DLD1 (cell line): ENCODE measurements at regions not wholly inside any gene's neighbourhood (a gene's known extent, or its start where the extent isn't known, plus 50 kb on each side); places are given as distances from the start of the nearest gene placed in this dataset.

Source experiments
- in situ Hi-C: cut with HindIII; loops from 2 replicates; pipeline ENCODE4 v1.10.0; 2017; ENCODE audit warnings: low sequenced_read_pairs

DNA sequence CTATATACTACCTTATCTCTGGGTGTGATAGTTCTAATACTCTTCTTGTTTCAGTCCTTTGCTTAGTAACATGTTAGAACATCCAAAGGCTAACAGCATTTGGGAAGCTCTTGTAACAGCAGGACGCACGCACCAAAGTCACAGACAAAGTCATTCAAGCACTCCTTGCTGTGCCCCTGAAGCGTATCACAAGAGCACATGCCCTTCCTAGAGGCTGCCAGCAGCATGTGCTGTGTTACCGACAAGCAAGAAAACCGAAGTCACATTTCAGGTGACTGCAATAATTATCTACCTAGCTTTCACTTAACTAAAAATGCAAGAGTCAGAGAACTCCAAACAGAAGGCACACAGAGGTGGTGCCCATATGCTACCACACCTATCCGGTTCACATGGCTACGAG, 194.1 kb downstream of the KLF12 start:
- in situ Hi-C loops: no loop called here

DNA sequence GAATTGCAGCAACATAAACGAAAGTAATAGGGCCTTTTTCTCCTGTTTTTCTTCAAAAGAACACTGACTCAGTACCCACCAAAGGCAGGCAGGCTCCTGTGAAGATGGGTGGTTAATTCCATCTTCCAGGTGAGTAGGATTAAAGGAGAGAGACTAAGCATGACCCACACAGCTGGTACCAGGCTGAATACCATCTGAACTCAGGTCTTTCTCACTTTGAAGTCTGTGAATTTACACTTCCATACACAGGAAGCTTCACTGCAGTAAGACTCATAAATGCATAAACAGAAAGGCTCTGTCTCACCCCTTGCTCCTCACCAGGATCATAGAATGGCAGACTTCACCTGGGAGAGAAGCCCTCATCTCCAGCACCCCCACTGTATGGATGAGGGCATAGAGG, 194.6 kb downstream of the KLF12 start:
- in situ Hi-C loops: no loop called here

DNA sequence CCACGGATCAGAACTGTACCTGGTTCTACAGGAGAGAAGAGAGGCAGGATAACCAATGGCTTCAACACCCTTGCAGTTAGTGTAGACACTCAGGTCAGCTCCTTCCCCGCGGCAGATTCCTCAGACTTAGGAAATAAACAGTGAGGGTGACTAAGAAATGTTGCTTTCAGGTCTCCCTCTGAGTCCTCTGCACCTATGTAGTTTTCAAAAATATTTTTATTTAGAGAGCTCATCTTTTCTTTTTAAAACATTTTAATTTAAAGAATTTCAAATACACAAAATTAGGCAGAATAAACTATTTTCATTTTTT, 195.2 kb downstream of the KLF12 start:
- in situ Hi-C loops: no loop called here

DNA sequence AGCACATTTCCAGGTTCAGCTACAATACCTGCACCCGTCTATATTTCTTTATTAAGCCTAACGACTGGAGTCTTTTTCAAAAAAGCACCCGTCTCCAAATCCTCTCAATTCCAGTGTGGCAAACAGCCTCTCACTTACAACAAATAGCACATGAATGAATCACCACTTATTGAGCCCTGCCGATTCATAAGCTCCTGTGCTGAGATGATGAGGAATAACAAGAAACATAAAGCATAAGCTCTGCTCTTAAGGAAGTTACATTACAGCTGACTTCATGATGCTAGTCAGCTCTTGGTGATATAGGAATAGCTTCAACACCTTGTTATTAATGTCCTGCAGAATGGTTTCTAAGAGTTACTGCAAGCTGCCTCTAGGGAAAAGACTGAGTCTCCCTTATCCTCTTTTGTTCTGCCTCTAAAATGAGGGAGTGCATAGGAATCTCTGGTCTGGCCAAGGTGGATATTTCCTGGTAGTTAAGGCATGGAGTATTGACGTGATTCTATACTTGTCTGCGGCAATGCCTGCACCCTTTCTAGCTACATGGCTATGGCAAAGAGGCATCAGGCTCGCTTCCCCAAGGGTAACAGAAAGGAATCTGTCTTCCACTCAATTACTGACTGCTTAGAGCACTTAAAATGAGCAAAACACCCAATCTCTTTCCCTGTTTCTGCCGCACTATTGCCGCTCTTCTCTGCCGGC, 195.7 kb downstream of the KLF12 start:
- in situ Hi-C loops: no loop called here

DNA sequence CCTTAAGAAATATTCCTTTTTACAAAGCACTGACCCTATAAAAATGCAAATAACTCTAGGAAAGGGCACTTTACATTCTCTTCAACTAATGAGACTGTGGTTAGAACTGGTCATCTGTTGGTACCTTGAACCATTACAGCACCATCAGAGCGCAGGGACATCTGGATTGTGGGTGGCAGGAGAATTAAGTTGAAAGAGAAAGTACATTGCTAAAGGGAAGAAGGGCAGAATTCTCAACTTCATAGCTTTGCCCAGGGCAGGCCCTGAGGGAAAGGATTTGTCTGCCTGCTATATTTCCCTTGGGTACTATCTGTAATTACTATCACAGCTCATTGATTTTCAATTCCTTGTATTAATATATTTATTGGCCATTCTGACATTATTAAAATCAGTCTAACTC, 196.8 kb downstream of the KLF12 start:
- in situ Hi-C loops: no loop called here

DNA sequence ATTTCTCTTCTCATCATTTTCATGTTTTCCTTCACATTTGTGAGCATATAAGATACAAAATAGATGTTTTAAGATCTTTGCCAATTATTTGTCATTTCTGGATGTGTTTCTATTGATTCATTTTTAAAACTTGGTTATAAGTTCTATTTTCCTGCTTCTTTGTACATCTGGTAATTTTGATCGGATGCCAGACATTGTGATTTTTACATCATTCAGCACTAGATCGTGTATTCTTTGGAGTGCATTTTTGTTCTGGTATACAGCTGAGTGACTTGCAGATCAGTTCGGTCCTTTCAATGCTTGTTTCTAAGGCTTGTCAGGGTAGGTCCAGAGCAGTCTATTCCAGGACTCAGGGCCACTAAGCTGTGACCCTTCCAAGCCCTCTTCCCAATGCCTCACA, 198.2 kb downstream of the KLF12 start:
- in situ Hi-C loops: no loop called here

DNA sequence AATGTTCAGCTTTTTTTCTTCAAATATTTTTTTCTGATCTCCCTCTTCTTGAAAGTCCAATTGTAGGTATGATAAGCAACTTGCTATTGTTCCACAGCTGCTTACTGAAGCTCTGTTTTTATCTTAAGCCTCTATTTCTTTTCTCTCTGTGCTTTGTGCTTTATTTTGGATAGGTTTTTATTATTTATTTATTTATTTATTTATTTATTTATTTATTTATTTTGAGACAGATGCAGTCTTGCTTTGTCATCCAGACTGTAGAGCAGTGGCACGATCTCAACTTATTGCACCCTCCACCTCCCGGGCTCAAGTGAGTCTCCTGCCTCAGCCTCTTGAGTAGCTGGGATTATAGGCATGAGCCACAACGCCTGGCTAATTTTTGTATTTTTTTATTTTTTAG, 199.4 kb downstream of the KLF12 start:
- in situ Hi-C loops: no loop called here

DNA sequence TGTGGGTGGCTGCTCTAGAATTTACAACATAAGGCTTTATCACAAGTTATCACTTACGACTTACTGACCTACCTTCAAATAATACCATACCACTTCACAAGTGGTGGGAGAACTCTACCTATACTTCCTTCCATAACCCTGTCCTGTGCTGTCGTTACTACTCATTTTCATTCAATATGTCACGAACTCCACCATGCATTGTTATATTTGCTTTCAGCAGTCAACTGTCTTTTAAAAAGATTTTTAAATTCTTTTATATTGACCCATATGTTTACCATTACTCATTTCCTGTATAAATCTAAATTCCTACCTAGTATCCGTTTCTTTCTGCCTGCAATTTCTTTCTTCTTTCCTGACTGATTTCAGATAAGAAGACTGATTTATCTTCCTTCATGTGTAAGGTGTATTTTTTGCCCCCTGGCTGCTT, 200.0 kb downstream of the KLF12 start:
- in situ Hi-C loops: no loop called here

DNA sequence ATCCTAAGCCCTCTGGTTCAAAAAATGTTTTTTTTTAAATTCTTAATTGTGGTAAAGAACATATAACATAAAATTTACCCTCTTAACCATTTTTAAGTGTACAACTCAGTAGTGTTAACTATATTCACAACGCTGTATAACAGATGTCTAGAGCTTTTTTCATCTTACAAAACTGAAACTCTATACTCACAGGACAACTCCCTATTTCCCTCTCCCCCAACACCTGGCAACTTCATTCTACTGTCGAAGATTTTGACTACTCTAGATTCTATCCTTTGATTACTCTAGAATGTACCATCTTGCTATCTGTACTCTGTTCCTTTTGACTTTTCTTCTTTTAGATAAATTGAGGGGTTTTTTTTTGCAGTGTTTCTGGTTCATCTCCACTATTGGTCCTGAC, 200.4 kb downstream of the KLF12 start:
- in situ Hi-C loops: no loop called here

DNA sequence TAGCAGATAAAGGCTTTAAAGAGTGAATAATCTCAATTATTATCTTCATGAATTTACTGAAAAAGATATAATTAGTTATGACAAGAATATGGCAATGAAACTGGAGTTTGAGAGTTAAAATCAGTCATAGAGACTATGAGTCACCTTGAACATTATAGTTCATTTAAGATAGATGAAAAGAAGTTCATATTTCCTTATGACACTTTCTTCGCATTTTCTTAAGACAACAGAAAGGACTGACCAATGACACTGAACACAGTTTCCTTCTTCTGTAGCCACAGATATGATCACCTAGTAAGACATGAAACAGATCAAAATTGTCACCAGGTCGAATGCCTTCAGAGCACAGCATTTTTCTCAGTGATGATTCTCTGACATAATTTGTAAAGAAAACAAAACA, 202.1 kb downstream of the KLF12 start:
- in situ Hi-C loops: no loop called here

DNA sequence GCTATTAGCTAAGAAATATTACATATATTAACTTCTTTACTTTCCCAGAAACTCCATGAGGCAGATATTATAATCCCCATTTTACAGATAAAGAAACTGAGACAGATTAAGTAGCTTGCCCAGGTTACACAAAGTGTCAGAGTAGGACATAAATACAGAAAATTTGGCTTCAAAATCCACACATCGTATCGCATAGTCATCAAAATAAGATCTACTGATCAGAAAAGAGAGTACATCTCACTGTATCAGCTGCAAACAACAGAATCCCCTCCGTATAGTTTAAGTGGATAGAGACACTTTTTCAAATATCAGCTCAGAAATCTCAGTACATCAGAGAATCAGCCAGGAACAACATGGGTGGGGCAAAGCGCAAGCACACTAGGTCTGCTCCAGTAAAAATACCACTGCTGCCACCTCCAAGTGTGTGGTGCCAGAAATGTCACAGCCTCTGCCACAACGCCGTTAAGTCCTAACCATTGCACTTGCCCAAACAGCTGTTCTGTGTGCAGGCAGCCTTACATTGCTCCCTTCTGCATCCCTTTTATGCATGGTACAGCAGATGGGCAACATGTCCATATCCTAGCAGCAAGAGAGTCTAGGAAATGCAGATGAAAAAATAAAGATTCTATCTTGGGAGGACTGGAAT, 204.8 kb downstream of the KLF12 start:
- in situ Hi-C loops: no loop called here

DNA sequence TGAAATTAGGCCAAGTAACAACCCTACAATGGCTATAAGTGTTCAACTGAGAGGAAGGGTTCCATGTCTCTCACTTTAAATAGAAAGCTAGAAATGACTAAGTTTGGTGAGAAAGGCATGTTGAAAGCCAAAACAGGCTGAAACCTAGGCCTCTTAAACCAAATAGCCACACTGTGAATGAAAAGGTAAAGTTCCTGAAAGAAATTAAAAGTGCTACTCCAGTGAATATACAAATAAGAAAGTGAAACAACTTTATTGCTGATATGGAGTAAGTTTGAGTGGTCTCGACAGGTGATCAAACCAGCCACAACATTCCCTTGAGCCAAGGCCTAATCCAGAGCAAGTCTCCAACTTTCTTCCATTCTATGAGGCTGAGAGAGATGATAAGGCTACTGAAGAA, 209.6 kb downstream of the KLF12 start:
- in situ Hi-C loops: no loop called here

DNA sequence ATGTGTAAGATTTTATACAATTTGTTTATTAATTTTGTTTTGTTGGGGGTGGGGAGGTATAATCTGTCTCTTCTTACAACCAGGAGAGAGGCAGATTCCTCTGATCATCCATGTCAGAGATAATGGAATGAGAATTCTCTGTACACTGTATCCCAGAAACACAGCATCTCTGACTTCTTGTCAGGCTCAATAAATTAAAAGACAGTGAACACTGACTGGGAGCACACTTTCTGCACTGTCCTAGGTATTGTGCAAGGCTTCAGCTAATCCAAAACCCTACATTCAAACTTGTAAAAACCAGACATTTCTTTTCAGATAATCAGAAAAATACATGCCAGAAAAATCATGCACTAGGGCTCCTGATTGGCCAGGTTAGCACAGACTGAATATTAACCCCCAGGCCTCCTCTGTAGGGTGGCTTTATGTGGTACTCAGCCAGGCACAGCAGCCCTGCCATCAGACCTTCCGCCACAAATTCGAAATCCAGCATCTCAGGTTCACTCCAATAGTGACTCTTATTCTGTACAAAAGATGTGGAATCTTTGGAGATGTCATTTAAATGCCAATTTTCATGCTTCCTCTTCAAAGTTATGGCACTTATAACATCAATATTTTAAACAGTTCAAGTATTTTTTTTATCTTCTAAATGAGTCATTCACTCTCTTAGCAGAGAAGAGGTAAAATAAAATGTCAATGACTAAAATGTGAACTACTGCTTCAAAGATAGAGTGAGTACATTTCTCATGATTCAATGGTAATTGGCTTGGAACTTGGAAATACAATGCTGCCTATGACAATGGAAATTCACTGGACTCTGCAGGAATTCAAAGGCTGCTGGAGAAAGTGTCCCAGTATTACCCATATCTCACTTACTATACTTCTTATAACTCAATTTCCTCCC, 211.5 kb downstream of the KLF12 start:
- in situ Hi-C loops: no loop called here

DNA sequence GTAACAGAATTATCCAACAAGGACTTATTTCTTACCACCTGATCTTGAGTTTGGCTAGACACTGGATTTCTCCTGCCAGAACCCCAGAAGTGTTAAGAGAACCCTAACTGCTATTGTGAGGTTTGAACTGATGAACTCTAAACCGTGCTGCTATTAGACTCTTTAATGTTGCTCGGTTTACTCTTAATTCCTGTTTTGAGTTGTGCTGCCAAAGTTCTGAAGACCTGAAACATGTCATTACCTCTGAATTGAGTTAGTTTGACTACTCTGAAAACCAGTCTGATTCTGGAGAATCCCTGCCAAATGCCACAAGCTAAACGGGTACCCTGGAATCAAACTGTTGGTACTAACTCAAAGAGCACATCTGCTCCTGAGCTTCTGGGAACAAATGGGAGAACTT, 215.5 kb downstream of the KLF12 start:
- in situ Hi-C loops: no loop called here

DNA sequence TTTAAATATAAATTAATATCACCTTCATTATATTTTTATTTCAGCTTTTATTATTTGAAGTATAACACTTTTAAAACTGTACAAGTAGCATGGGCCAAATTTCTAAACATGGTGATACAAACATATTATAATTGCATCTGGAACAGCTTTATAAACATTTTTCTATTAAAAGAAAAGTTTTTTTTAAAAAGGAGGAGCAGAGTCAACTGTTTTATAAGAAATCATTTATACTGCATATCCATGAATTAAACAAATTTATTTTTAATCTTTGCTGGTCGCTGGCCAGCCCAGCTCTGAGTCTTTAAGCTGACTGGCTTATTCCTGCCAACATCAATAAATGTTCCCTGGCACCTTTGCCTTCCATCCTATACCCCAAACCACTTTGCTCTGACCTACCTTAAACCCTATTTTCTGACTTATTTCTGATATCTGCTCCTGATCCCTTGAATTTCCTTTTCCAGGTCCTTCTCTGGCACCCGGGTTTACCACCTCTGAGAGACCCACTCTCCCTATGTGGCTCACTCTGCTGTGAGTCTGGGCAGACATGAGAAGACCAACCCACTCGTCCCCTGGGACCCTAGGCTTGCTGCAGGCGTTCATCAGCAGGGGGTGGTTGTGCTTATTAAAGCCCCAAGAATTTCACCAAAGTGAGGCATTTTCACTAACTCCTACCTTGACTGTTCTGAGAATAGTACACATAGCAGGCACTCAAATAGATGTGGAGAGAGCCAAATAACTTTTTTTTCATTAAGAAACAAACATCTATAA, 220.3 kb downstream of the KLF12 start:
- in situ Hi-C loops: no loop called here

DNA sequence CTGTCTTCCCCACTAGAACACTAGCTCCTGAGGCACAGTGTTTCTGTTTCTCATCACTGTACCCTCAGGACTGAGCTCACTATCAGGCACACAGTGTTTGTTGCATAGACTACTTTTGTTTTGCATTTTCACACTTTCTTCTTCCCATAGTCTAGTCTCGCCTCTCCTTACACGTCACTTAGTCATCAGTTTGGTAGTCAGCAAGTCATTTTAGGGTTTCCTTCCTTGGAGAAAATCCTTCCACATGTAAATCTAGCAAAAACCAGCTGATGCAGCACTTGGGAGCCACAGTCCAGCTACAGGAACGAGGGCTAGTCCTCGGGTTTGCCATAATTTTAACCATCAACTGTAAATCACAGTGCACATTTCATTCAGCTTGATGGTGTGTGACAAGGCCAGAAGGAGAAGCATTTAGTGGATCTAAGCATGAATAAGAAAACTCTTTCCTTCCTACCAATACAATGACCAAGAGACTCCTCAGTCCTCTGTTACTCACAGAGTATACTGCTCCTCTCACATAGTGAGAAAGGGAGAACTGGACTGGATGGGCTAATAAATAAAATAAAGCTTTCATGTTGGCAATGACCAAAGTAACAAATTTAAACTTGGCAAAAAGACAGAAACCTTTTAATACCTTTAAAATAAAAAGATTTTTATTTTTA, 221.0 kb downstream of the KLF12 start:
- in situ Hi-C loops: no loop called here

DNA sequence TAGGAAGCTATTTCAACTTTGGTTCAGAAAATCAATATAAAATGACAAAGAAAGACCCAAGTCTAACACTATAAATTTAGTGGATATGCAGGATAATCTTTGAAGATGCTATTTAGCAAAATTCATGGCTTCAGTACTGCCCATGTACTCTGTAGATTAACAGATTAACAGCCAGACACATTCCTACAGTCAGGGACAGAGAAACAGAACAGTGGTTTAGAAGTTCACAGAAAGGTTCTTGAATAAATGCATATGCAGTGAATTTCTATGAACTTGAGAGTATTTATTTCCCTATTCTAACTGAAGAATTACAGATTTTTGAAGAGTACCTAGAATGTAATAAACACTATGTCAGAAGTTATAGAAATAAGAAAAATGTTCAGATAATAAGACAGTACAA, 222.8 kb downstream of the KLF12 start:
- in situ Hi-C loops: no loop called here

DNA sequence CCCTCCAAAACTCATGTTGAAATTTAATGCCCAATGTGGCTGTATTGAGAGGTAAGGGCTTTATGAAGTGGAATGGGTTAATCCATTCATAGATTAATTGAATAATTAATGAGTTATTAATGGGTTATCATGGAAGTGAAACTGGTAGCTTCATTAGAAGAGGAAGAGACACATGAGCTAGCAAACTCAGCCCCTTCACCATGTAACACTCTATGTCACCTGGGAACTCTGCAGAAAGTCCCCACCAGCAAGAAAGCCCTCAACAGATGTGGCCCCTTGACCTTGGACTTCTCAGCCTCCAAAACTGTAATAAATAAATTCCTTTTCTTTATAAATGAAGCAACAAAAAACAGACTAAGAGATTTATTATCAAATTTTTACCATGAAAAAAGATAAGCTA, 223.5 kb downstream of the KLF12 start:
- in situ Hi-C loops: no loop called here

DNA sequence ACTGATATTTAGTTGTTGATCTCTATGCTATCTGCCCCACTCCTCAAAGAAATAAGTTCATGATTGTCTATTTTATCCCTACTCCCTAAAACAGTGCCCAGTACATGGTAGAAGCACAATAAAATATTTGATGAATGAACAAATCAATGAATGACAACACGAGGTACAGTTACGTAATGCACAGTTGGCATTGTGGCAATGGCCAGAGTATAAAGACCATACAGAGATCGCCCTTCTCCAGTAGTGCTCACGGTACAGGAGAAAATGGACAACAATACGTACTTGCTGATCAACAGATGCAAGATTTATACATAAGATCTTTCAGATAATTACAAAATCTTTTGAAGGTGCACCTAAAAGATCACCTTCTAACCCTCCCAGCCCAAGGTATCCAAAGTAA, 225.4 kb downstream of the KLF12 start:
- in situ Hi-C loops: no loop called here

DNA sequence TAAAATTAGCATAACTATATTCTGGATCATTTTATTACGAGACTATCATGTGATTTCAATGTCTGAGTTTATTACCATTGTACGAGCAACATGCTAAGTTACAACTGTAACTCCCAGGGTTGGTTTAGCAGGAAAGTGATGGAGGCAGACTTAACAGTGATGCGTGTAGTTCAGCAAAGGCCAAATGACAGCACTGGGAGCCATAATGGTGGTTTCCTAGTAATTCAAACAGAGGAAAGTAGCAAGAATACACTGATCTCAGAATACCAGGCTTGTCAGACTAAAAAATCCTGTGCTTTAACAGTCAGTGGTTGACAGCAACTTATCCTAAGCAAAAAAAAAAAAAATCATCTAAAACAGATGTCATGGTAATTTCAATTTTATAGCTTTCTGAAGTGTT, 229.6 kb downstream of the KLF12 start:
- in situ Hi-C loops: no loop called here

DNA sequence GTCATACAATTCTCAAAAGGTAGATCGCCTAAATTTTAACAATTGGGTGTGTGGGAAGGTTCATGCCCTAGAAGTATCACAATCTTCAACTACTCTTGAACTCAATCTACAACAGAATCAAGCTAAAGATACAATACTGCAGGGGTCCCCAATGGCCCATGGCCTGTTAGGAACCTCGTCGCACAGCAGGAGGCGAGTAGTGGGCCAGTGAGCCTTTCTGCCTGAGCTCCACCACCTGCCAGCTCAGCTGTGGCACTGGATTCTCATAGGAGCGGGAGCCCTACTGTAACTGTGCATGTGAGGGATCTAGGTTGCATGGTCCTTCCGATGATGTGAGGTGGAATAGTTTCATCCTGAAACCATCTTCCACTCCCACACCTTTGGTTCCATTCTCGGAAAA, 230.6 kb downstream of the KLF12 start:
- in situ Hi-C loops: no loop called here
